ACHN (cell line): ENCODE measurements at regions not wholly inside any gene's neighbourhood (a gene's known extent, or its start where the extent isn't known, plus 50 kb on each side); places are given as distances from the start of the nearest gene placed in this dataset.
"Not testable (repeated sequence)": the region's sequence is repeated elsewhere in the genome, so short reads cannot be mapped to it uniquely, and the experiment has no call there.

Experiments used
- DNase-seq: peaks from one replicate; pipeline ENCODE4 v3.0.0-alpha.2; 2015
- in situ Hi-C: cut with HindIII; loops from 2 replicates; pipeline ENCODE4 v1.10.0; 2017; ENCODE audit warnings: low sequenced_read_pairs, low pct_ligation_motif_present, low pct_unique_long_range_greater_than_20kb

DNA sequence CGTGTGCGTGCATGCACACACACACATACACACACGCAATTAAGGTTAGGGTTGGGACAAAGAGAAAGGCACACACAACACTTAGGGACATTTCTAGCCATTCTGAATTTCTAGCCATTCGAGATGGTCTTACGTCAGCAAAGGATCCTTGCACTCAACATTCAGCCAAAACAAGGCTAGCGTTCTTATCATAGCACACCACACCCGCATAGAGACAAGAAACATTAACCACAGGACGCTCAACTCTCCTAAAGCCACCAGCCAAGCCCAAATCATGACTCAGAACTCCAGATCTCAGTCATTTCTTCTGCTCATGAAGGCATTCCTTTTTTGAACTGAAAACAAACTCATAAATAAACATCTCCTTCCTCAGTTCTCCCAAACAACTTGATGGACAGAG, 106.8 kb downstream of the LMO4 start:
- in situ Hi-C loops = no loop called here
- no peak for DNase-seq

DNA sequence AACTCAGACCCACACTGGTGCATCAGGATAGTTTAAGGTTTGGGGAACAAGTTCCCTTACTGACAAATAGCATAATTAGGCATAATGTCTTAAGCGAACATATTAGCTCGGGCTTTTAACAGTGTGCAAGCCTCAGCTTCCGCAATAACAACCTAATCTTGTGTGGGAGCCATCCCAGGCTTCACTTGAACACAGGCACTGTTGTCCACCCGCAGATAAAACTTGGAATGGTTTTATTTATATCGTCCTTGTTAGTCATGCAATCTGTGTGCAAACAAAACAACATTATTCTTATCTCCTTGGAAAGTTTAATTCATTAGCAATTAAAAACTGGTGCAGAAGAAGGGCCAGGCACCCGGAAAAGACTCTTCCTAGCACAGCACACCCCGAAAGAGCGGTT, 107.4 kb downstream of the LMO4 start:
- DNase-seq, in situ Hi-C loops: not testable (repeated sequence)

DNA sequence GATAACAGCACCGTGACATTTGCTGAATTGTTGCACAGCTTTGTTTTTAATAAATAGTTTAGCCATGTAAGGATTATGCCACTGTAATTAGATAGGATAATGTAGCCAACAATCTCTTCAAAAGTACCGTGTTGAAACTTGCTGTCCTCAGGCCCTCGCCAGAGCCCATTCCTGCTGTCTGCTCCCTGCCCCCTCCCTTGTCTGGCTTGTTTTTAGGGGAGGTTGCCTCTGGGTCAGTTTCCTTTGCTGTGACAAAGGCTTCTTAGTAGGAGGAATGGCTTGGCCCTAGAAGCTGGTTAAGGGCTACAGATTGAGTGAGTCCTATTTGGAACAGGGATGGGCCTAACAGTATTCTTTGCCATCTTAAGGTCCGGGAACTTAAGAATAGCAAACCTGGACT, 107.9 kb downstream of the LMO4 start:
- no peak for DNase-seq
- in situ Hi-C loops = no loop called here

DNA sequence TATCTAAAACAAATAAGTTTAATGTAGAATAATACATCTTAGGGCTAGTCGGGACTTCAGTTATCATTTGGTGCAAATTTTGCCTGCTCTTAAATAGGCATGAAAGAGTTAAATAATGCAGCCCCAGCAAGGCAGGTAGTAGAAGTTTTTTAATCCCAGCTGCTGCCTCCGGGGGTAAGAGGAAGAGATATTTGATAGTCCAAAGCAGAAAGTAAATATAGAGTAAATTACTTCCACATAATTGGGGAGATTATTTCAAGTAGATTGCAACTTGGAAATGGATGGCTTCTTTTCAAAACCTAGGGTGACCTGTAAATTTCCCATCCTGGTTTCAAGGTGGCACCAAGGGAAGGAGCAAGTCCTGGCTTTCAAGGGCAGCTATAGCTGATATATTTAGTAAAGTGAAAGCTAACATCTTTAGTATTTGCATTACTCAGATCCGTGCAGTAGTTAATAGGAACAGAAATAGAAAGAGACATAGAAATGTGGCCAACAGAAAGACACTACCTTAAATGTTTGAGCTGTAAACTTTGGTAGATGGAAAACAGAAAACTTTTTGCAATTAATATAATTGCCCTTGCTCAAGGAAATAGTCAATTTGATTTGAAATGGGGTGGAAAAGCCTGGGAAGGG, 109.1 kb downstream of the LMO4 start:
- in situ Hi-C loops = no loop called here

DNA sequence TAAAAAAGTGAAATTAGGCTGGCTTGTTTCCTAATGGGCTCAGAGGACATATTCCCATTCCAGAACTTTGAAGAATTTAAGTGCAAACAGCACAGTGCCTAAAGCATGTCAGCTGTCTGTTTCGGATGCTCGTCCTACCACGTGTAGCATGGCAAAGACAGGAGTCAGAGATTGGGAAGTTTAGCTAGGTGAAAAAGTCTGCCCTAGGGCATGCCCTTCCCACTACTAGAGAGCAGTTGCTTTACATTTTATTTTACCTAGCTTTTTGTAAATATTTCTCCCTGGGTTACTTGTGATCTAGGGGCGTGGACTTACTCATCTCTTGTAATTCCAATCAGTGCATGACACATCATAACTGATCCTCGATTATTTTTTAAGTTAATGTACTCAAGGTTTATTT, 111.1 kb downstream of the LMO4 start:
- DNase-seq = no peak
- in situ Hi-C loops = no loop called here

More for the DNA sequence above, 109.1 kb downstream of the LMO4 start:
- no peak for DNase-seq

DNA sequence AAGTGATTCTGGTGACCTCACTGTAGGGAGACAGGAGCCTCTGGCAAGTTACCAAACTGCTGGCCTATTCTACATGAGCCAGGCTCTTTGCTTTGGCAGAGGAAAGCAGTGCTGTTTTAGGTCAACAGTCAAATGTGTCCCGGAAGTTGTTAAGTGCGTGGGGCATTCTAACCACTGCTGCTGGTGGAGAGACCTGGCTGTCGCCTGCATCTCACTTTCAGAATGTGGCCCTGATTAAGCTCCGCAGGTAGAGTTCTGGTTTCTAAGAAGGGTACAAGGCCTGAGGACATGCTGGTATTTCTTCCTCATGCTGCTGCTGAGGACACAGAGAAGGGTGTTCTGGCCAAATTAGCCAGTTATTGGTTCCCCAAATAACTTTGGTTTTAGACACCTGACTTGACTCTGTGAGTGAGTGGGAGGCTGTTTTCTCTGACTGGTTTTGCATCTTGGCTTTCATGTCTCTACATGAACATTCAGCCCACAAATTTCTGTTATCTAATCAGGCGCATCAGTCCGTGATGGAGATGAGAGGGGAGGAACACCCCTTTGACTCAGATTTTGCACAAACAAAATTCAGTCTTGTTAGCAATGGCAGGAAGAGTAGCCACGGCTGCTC, 120.8 kb downstream of the LMO4 start:
- in situ Hi-C loops = no loop called here
- no peak for DNase-seq

DNA sequence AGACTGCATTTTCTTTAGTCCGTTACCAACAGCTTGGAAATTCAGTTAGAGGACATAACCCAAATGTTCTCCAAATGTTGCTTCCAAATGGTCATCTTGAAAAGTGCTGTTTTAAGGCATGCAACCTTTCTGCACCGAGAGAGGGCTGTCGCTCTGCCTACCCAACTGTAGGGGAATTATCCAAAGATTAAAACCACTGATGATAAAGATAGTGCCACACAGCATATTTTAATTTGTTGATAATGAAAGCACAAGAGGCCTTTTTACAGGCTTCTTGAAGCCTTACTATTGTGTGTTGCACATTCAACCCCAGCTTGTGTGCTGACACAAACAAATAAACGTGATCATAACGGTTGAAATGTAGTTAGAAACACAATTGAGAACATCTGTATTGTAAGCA, 121.5 kb downstream of the LMO4 start:
- in situ Hi-C loops = no loop called here
- DNase-seq = no peak

DNA sequence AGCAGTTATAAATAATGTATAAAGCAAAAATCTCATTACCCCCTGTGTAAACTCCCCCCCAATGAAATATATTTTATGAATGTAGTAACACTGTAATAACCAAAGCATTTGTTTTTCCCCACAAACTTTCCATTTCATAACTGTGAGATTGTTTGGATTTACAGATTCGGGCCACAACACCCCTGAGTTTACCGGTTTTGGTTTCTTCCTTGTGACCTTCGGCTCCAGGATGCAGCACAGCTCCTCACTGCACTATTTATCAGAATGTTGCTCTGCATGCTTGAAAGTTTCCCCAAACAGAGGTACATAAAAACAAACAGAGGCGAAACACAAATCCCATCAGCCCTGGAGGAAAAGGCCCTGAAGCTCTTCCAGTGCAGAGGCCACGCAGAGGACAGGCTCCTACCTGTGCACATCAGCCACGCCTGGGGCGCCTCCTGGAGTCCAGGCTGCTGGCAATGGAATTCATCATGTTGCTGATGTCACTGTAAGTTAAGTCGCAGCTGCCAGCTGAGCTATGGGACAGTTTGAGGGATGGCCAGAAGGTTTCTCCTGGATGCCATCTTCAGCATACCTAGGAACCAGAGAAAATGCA, 122.0 kb downstream of the LMO4 start:
- DNase-seq = no peak
- in situ Hi-C loops = no loop called here

DNA sequence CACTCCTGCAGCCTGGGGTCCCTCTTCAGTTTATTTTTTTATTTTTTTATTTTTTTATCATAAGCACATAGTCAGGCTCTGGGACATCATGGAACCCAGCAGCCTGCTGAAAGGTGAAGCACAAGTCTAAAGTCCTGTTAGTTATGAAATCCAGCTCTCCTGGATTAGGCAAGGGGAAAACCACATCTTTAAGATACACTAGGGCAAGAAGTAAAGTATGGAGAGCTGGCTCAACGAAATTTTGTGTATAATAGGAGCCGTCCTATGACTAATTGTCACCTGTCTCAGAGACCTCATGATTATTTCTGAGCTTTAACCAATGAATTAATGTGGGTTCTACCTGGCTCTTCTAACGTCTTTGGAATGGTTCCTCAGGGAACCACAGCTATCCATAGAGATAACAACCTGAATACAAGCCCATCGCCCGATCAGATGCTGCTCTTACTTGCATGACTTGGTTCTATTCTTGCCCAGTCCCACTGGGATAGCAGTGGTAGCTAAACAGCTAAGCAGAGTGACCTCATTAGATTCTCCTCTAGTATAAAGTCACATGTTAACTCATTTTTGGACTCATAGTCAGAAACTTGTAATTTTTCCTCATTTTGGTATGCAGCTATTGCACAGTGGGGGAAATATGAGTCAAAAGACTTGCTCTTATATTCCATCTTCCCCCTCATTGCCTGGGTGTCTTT, 122.7 kb downstream of the LMO4 start:
- in situ Hi-C loops = no loop called here
- DNase-seq = no peak

DNA sequence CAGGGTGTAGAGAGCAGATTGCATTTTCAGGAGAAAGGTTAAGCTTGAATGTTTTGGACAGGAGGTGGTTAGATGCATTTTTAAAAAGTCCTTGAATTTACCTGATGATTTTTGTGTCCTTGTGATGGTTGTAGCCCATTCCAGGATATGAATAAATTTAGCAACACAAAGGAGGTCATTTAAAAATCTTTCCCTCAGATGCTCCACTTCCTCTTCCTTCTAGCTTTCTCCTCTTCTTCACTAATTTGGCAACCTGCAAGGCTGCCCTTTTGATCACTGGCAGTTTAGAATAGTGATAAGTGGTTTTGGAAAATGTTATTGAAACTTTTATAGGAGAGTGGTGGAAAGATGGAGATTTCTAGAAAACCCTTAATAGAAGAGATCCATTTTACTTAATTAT, 124.0 kb downstream of the LMO4 start:
- in situ Hi-C loops = no loop called here
- DNase-seq = no peak

DNA sequence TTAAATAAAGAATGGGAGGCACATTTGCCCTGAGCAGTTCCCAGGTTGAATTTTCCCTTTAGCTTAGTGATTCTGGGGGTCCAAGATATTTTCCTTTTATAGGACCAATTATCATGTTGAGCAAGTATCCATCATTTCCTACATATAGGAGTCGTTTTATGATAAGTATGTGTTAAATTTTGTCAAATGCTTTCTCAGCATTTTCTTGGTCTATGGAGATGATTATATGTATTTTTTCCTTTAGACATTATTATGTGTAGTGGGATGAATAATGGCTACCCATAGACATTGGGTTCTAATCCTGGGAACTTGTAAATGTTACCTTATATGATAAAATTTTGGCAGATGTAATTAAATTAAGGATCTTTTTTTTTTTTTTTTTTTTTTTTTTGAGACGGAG, 128.7 kb downstream of the LMO4 start:
- no peak for DNase-seq
- in situ Hi-C loops = no loop called here

DNA sequence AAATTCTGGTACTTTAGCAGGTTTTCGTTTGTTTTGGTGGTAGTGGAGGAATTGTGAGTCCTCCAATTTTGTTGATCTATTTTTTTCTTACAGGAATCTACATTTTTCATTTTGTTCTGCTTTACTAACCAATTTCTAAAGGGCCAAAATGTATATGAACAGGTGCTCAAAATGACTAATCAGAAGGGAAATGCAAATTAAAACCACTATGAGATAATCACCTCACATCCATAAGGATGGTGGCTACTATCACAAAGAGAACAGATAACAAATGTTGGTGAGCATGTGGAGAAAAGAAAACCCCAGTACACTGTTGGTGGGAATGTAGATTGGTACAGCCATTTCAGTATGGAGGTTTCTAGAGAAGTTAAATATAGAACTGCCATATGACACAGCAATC, 134.2 kb downstream of the LMO4 start:
- no peak for DNase-seq
- in situ Hi-C loops = no loop called here

DNA sequence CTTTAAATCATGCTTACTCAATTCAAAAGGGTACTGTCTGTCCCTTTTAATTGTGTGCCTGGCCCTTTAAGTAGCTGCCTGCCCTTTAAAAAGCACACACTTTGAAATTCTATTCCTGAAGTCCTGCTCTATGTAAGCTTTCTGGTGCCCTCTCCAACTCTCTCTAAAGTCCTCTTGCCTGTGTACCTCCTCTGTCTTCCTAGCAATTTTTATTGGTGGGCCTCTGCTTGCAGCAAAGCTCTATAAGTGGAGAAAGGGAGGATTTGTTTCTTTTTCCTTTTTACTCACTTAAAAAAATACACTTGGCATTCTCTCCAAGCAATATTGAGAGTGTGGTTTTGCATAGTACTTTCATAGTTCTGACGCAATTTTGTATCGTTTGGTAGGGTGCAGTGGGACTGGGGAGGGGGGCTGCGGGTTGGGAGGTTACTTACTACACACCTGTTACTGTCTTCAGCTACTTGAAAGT, 135.4 kb downstream of the LMO4 start:
- DNase-seq = no peak
- in situ Hi-C loops = no loop called here

DNA sequence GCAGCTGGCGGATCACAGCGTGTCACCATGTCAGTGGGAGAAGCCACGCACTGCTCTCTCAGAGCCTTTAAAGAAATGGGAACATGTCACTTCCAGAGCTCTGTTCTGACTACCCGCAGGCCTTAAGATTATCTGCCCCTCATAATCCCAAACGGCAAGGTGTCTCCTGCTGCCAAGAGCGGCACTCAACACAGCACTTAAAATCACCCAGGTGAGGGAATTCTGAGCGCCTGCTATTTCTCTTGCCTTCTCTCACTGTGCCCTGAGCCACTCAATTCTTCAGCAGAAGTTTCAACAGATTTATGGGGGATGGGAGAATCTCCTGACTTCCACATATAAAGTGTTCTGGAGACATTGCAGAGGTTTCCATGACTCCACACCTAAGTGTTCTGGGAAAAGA, 137.9 kb downstream of the LMO4 start:
- DNase-seq = no peak
- in situ Hi-C loops = no loop called here

DNA sequence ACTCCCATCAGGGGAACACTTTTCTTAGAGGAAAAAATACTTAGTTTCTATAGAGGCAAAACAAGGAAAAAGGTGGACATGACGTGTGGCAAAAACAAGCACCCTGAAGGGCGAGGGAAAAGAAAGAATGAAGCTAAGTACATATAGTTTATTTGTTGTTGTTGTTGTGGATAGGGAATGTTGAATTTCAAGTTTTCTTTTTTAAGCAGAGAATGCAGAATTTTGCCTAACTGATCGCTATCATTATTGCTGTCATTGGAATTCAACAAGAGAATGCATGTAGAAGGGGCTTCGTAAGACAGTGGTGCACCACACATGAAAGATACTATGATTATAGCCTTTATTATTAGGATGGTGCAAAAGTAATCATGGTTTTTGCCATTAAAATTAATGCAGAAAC, 144.0 kb downstream of the LMO4 start:
- in situ Hi-C loops = no loop called here
- no peak for DNase-seq

DNA sequence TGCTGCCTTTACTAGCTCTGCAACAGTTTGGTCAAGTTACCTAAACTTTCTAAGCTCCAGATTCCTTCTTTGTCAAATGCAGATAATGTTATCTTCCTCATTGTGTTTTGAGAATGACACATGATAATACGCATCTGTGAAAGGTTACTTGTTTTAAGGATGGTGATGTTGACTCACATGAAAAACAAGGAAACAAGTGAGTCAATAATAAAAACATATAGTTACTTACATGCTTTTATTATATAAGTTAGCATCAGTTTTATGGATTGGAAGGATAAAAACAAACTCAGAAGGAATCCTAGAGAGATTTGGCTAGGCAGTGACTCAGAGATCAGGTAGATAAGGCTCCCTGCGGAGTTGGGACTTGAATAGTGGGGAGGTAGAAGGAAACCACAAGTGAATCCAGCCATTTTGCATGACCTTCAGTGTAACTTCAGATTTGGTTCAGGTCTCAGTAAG, 144.6 kb downstream of the LMO4 start:
- no peak for DNase-seq
- in situ Hi-C loops = no loop called here

DNA sequence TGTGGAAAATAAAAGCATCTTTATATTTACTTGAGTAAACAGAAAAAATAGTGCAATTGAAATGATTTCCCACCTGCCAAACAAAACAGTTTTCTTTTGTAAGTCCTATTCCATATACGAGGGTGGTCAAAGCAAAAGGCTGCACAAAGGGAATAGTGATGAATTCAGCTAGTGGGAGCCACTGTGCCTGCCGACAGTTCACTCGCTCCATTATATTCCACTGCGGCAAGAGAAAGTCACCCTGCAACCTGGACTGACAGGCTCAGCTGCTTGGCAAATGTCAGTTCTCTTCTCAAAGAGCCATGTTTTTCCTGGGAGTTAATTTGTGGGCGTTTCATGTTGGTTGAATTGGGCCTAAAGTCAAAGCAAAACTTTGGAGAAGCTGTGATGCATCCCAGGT, 145.4 kb downstream of the LMO4 start:
- no peak for DNase-seq
- in situ Hi-C loops = no loop called here

DNA sequence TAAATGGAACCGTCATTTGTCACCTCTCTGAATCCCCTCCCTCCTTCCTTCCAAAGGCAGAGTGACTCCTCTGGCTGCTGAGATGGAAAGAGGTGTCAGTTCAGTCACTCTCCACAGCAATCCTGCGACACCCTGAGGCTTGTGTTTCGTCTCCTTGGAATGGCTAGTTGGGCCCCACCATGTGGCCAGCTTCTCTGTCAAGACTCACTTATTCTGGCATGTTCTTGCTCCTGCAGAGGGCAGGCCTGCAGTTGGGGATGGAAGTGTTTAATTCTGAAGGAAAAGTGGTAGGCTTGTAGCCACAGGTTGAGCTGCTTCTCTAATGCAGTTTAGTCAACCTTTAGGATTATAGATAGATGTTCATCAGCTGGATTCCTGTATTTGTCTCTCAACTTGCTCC, 149.6 kb downstream of the LMO4 start:
- peak; percentile 11 for DNase-seq
- in situ Hi-C loops = no loop called here

DNA sequence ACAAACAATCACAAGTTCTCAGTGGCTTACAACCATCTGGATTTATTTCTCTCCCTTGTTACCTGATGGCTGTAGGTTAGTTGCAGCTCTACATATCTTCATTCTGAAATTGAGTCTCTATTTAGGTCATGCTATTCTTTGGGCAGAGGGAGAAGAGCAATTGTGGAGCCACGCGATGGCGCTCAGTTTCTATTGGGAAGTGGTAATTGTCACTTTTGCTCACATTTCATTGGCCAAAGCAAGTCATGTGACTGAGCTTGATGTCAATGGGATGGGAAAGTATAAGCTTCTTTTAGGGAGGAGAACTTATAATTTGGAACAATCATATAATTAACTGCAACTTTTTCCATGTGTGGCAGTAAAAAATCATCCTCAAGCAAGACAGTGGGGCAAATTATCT, 166.5 kb downstream of the LMO4 start:
- in situ Hi-C loops = no loop called here
- no peak for DNase-seq

DNA sequence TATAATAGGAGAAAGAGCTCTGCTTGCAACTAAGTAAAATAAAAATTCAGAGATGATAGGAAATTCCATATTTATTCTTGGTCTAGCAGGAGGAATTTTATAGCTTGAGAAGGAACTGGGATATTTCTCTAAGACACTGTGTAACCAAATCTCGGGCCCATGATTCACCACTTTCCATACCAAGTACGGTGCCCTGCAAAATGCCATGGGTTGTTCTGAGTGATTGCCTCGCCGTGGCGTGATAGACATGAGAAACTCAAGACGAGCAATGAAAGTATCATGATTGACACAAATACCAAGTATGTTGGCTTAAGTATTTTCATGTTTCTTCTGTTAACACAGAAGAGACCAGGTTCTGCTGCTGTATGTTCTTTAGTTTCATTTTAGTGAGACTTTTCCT, 167.2 kb downstream of the LMO4 start:
- DNase-seq = no peak
- in situ Hi-C loops = no loop called here
